Posterior cingulate gyrus (tissue), 11 donors: ENCODE measurements at regions not wholly inside any gene's neighbourhood (a gene's known extent, or its start where the extent isn't known, plus 50 kb on each side); places are given as distances from the start of the nearest gene placed in this dataset.

Source experiments
- DNase-seq, 10 donors: peaks; one replicate each; pipeline versions ENCODE4 v3.0.0 to v3.0.0-alpha.2; 2020 to 2021; ENCODE audit warnings: mixed read lengths in 3 of 10
- intact Hi-C: fragments of 100-400 bp; cut with DNase I; formaldehyde crosslinking; loops from one replicate; pipeline ENCODE4 v1.15.1; 2023

DNA sequence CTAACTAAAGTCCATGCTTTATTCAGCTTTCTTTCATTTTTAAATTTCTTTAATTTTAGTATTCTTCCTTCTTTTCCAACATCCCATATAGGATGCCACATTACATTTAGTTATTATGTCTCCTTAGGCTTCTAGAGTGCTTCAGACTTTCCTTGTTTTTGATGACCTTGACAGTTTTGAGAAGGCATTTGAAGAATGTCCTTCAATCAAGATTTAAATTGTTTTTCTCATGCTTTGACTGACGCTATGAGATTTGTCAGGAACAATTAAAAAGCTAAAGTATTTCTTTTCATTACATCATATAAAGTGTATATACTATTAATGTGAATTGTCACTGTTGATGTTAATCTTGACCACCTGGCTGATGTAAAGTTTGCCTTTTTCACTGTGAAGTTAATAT is 173.7 kb upstream of the LYPLAL1 start:
- no peak for DNase-seq
- intact Hi-C loops, result no loop called here

DNA sequence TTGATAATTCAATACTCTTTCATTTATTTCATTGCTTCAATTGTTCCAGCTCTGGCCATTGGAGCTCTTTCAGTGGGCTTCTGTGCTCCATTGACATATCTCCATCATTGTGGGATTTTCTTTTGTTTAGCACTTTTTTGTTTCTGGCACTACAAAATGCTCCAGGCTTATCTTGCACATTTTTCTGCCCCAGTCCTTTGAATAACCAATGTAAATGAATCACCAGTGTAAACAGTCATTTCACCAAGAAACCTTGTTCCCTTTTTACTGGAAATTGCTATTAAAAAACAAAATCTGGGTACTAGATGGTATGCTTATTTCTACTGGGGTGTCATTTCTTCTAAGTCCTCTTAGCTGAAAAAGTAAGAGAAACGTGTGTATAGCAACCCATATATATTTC is 173.0 kb upstream of the LYPLAL1 start:
- no peak for DNase-seq
- intact Hi-C loops, result no loop called here

DNA sequence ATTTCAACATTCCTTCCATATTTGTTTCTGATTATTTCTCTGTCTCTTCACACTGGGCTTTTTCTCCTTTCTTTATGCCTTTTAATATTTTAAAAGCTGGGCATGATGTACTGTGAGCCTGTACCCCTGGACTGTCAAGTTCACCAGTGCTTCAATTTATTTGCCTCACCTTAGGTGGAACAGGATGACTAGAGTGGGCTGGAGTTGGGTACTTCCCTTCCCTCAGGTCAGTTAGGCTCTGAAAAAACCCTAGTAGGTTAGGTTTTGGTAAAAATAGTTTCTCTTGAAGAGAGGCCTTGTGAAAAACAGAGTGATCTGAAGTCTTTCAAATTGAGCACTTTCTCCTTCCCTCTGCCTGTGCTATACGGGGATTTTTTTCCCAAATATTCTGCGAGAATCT is 163.0 kb upstream of the LYPLAL1 start:
- DNase-seq, result no peak
- intact Hi-C loops, result no loop called here

DNA sequence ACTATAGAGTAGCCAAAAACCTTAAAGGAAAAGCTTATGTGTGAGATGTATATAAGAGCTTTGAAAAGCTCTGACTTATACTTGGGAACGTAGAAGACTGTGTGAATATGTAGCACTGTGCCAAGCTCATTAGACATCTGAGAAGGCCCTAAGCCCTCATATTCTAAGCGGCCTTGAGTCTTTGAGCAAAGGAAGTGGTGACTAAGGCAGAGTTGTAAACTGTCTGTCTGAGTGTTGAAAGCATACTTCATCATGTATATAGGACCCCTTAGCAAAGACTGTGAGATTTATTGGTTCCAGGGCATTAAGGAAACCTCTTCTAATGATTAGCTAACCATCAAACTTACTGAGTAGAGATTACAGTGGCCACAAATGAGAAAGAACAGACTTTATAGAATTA is 153.3 kb upstream of the LYPLAL1 start:
- no peak for DNase-seq
- intact Hi-C loops, result no loop called here

DNA sequence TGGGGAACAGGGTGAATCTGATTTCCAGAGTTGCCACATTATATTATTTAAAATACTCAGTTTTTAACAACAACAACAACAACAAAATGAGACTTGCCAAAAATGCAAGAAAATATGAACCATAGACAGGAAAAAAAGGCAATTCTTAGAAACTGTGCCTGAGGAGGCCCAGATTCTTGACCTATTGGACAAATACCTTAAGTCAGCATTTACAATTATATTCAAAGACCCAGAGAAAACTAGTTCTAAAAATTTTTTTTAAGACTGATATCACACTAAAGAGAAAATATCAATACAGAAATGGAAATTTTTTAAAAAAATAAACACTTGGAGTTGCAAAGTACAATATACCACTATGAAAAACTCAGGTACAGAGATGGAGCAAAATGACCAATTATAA is 152.8 kb upstream of the LYPLAL1 start:
- intact Hi-C loops, result no loop called here

DNA sequence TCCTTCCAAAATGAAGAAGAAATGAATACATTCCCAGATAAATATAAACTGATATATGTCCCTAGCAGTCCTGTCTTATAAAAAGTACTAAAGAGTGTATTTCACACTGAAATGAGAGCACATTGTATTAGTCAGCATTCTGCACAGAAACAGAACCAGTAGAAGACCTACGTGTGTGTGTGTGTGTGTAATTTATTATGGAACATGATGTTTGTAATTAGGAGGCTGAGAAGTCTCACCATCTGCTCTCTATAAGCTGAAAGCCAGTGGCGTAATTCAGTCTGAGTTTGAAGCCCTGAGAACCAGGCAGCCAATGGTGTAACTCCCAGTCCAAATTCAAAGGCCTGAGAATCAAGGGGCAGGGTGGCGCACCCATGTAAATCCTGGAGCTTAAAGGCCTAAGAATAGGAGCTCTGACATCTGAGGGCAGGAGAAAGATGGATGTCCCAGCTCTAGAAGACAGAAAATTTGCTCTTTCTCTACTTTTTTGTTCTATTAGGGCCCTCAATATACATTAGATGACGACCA is 146.5 kb upstream of the LYPLAL1 start:
- no peak for DNase-seq
- intact Hi-C loops, result no loop called here

More for the DNA sequence above, 152.8 kb upstream of the LYPLAL1 start:
- no peak for DNase-seq

DNA sequence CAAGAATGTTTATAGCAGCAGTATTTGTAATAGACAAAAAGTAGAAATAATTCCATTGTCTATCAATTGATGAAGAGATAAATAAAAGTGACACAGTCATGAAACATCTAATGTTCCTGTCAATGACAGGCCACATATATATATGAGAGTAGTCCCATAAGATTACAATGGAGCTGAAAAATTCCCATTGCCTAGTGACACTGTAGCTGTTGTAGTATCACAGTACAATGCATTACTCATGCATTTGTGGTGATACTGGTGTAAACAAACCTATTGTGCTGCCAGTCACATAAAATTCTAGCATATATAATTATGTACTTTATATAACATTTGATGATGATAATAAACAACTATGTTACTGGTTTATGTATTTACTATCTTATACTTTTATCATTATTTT is 141.9 kb upstream of the LYPLAL1 start:
- intact Hi-C loops, result no loop called here
- DNase-seq, result no peak

DNA sequence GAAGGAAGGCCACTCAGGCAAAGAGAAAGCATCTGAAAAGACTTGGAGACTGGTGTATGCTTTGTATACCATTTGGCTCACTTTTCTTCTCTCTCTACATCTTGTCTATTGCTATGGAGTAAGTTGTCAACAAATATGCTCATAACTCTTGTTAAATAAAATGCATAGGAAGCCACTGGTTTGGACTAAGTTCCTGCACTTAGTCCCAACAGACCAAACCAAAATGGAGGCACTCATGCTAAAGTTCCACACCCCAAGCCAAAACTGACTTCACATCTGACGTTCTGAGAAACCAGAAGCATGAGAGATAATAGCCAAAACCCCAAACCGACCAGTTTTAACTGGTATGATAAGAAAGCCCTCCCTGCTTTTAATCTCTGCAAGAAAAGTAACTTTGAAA is 135.3 kb upstream of the LYPLAL1 start:
- intact Hi-C loops, result no loop called here
- DNase-seq, result no peak

DNA sequence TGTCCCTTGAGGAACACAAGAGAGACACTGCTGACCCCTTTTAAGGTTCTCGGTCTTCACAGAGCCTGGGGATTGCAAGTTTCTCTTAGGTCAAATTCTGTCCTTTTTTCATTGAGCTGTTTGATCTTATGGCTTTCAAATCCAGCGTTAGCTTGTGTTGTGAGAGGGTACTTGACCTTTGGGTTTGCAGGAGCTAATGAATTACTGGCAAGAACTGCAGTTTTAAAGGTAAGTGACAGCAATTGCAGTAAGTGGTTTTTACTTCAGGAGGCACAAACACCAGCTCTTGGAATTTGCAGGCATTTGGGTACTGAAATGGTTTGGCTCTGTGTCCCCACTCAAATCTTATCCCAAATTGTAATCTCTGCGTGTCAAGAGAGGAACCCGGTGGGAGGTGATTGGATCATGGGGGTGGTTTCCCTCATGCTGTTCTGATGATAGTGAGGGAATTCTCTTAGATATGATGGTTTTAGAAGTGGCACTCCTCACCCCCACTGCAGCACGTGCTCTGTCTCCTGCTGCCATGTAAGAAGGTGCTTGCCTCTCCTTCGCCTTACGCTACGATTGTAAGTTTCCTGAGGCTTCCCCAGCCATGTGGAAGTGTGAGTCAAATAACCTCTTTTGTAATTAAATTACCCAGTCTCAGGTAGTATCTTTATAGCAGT is 134.5 kb upstream of the LYPLAL1 start:
- intact Hi-C loops, result no loop called here

DNA sequence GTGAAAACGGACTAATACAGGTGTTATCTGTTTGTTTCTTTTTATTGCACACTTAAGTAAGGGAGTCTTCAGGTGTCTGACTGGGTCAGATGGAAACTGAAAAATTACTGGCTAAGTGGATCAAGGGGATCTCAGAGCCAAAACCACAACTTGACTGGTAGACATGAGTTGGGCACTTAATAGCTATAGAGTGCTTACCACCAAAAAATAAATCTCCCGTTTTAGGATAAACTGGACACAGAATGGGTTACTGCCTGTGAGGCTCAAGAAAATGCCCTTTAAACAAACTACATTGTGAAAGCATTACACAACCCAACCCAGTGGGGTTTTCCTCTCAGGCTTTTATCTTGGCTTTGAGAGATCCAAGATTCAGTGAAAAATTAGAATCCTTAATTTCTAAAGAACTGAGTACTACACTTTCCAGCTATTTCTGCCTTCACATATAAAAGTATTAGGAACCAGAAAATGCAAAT is 134.0 kb upstream of the LYPLAL1 start:
- intact Hi-C loops, result no loop called here
- DNase-seq, result no peak

More for the DNA sequence above, 134.5 kb upstream of the LYPLAL1 start:
- DNase-seq, result no peak

DNA sequence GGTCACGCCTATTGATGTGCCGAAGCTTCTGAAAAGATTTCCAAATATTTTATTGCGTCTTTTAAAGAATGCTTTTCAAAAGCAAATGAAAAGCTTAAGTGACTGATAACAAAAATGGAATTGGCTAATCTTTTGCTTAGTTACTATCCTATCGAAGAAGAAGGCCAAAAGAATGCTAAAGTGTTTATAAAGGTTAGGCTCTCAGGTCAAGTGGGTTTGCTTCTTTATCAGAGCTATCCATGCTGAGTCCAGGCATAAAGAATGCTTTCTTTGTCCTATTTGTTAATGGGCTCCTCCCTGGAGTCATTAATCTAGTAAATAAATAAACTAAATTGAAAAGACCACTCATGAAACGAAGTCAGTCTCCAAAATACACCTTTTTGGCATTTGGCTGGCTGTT is 133.4 kb upstream of the LYPLAL1 start:
- intact Hi-C loops, result no loop called here
- no peak for DNase-seq

DNA sequence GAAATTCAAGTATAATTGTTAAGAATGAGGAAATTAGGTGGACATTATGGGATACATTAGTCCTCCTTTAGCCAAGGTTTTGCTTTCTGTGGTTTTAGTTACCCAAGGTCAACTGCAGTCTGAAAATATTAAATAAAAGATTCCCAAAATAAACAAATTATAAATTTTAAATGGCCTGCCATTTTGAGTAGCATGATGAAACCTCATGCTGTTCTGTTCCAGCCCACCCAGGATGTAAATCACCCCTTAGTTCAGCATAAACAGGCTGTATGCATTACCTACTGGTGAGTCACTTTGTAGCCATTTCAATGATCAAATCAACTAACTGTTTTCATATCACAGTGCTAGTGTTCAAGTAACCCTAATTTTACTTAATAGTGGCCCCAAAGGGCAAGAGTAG is 132.5 kb upstream of the LYPLAL1 start:
- intact Hi-C loops, result no loop called here
- no peak for DNase-seq

DNA sequence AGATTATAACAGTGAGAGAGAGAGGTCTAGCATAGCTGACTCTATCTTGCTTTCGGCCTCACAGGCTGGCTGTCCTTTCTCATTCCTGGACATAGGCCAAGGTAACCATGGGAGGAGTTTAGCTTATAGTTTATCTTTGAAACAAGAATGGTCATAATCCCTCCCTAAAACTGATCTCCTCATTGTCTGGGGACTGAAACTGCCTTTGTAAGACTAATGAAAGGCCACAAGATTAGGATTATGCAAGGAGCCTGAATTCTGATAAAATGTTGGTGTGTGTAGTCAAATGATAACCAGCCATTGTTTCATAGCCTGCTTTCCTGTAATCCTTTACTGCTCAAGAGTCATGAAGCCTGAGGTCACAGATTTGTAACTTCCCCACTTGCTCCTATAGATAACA is 131.9 kb upstream of the LYPLAL1 start:
- intact Hi-C loops, result no loop called here
- no peak for DNase-seq

DNA sequence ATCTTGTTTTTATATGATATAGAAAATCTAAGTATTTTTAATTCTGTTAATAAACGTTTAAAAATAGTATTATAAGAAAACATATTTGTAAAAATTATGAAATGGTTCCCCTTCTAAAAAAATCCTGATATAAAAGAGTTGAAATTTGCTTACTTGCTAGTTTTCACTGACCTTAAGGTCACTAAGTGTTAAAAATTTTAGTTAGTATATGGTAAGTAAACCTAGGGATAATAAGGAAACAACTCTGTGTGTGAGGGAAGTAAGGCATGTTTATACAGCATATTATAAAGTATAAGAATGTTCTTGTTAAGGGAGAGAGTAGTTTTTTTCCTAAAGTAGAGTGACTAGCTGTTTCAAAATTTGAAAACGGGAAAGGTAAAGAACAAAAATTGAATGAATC is 130.9 kb upstream of the LYPLAL1 start:
- no peak for DNase-seq
- intact Hi-C loops, result no loop called here

DNA sequence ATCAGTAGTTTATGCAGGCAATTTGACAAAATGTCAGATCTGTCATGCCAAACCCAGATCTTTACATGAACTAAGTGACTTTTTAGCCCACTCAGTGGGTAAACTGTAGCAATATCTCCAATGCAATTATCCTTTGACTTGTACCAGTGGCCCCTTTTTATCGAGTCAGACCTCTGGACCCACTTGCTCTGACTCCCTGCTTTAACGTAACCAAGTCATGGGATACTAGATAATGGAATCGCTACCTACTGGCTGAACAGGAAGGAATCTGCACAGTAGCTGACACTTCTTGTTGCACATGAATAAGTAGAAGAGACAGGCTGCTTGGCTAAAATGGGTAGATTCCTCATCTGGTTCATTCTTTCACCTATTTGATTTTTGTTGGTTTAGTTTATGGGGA is 128.4 kb upstream of the LYPLAL1 start:
- DNase-seq, result no peak
- intact Hi-C loops, result no loop called here

DNA sequence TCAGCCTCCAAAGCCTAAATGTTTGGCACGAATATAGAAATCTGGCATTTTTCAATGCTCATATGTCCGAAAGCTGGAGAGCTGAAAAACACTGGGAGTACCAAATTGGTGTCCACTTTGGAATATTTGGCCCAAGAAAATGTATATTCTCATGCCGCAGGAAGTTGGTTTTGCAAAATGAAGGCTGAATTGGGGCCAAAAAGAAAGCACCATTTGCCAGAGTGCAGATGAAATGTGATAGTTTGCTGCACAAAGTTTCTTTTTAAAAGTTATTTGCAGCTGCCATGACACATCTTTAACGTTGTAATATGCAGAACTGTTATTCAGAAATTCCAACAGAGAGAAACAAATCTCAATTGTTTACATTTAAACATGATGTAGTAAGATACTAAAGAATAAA is 124.2 kb upstream of the LYPLAL1 start:
- intact Hi-C loops, result no loop called here
- DNase-seq, result no peak

DNA sequence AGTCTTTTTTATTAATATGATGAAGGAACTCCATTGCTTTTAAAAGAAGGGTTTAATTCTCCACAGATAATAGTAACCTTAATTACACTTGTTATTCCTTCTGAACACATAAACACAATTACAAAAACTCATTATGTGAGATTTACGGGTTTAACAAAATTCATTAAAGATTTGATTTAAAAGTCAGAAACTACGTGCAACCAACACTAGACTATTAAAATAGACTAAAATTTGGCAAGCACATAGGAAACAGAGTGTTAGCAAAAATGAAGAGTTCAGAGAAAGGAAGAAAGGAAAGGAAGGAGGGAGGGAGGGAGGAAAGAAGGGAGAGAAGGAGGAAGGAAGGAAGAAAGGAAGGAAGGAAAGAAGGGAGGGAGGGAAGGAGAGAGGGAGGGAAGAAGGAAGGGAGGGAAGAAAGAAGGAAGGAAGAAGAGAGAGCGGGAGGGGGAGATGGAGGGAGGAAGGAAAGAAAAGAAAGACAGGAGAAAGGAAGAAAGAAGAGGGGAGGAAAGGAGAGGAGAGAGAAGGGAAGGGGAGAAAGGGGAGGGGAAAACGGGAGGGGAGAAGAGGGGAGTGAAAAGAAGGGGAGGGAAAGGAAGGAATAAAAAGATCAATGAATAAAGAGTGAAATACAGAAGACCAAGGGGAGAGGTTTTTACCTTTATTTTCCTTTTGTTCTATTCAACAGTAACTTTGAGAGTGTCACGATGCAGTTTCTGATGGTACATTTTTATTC is 123.4 kb upstream of the LYPLAL1 start:
- no peak for DNase-seq
- intact Hi-C loops, result no loop called here

DNA sequence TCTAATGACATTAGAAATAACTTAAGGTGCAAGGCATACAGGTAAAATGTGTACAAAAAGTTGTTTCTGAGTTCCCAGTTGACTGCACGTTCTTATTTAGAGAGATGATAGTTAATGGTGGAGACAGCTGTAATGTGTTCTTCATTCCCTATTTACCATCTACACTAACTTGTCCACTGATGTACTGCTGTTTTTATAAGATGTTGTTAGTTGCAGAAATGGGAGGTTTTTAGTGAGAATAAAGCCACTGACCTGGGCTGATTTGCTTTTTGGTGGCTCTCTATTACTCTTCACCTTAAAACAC is 122.9 kb upstream of the LYPLAL1 start:
- intact Hi-C loops, result no loop called here
- DNase-seq, result no peak

DNA sequence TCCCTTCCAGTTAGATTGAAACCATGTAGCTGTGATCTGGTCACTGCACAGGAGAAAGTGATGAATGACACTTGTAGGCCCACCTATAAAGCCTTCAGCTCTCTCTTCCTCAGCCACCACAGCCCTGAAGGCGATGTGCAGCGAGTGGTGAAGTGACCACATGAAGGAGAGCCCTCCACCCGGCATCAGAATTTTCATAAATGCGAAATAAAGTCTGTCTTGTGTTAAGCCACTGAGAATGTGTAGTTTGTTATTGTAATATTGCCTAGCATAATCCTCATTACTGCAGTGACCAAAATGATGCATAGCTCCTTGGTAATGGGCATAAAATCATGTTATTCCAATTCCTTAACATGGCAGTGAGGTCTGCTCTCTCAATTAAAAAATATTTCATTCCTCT is 122.1 kb upstream of the LYPLAL1 start:
- DNase-seq, result no peak
- intact Hi-C loops, result no loop called here

DNA sequence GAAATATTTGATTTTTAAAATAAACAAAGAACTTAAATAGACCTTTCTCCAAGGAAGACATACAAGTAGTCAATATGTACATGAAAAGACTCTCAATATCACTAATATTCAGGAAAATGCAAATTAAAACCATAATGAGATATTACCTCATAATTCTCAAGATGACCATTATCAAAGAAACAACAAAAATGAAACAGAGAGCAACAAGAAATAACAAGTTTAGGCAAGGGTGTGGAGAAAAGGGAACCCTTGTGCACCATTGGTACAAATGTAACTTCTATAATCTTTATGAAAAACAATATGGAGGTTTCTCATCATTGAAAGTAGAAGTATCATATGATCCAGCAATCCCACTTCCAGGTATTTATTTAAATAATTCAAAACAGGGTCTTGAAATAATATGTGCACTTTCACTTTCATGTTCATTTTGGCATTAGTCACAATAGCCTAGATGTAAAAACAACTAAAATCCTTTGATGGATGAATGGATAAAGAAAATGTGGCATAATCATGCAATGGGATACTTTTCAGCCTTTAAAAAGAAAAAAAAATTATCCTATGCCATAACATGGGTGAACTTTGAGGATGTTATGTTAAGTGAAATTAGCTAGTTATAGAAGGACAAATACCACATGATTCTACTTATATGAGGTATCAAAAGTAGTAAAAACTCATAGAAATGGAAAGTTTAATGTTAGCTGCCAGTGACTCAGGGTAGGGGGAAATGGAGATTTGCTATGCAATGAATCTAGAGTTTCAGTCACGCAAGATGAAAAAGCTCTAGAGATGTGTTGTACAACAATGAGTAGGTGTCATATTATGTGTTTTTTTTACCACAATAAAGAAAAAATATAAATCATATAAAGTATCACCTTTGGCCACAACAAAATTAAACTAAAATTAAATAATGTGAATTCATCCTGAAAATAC is 114.5 kb upstream of the LYPLAL1 start:
- no peak for DNase-seq
- intact Hi-C loops, result no loop called here

DNA sequence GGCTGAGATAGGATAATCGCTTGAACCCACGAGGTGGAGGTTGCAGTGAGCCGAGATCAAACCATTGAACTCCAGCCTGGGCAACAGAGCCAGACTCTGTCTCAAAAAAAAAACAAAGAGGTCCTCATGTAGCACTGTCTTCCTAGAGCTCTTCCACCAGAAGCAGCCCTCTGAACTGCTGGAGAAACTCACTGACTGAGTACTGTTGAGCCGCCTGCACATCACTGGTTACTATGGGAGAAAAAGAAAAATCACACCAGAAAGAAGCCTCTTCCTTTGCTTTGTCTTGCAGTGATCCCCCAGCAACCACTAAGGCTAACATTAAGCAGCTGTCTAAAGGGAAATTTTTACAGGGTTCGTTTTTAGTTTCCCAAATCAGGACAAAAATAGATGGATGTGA is 112.9 kb upstream of the LYPLAL1 start:
- intact Hi-C loops, result no loop called here
- DNase-seq, result no peak
